LNCaP clone FGC (cell line): ENCODE measurements at regions not wholly inside any gene's neighbourhood (a gene's known extent, or its start where the extent isn't known, plus 50 kb on each side); places are given as distances from the start of the nearest gene placed in this dataset.
"Not testable (repeated sequence)": the region's sequence is repeated elsewhere in the genome, so short reads cannot be mapped to it uniquely, and the experiment has no call there.

ENCODE experiments used
- DNase-seq: peaks from one replicate; pipeline ENCODE4 v3.0.0-alpha.2; 2011; ENCODE audit warnings: low read depth
- H3K4me3 ChIP-seq: 2 replicates; pipeline ENCODE4 v1.5.1; 2011; ENCODE audit warnings: mild to moderate bottlenecking, low read depth, low read length, control low read depth
- CTCF ChIP-seq: IDR thresholded peaks from 2 replicates; pipeline ENCODE4 v1.5.1; 2012; ENCODE audit warnings: mild to moderate bottlenecking; ENCODE audit not compliant: control insufficient read depth, insufficient read depth; ENCODE audit errors: extremely low read depth

- TF ChIP-seq CTCF = no peak
- no peak overlapping the region for H3K4me3 ChIP-seq
- no peak for DNase-seq
These were observed 110.0 kb upstream of the MYO3A start for GRCh38 chr10:25824050-25824449.

GRCh38 chr10:25828475-25828874 is 105.6 kb upstream of the MYO3A start:
- no peak overlapping the region for H3K4me3 ChIP-seq
- no peak for DNase-seq
- no peak for TF ChIP-seq CTCF

GRCh38 chr10:25831080-25831479 is 102.9 kb upstream of the MYO3A start:
- no peak overlapping the region for H3K4me3 ChIP-seq
- TF ChIP-seq CTCF = no peak
- DNase-seq = no peak

GRCh38 chr10:25839683-25840082 is 94.3 kb upstream of the MYO3A start:
- DNase-seq = no peak
- TF ChIP-seq CTCF = no peak
- no peak overlapping the region for H3K4me3 ChIP-seq

- DNase-seq, H3K4me3 ChIP-seq: not testable (repeated sequence)
These were observed 93.2 kb upstream of the MYO3A start for GRCh38 chr10:25840875-25841274.

- TF ChIP-seq CTCF = no peak
- H3K4me3 ChIP-seq = no peak overlapping the region
- no peak for DNase-seq
These were observed 91.9 kb upstream of the MYO3A start for GRCh38 chr10:25842146-25842545.

GRCh38 chr10:25843551-25844170 is 90.4 kb upstream of the MYO3A start:
- no peak for DNase-seq
- TF ChIP-seq CTCF = no peak
- no peak overlapping the region for H3K4me3 ChIP-seq

- not testable (repeated sequence) for H3K4me3 ChIP-seq, DNase-seq
These were observed 89.3 kb upstream of the MYO3A start for GRCh38 chr10:25844716-25845115.
